ENCODE measurements at regions not wholly inside any gene's neighbourhood (a gene's known extent, or its start where the extent isn't known, plus 50 kb on each side); places are given as distances from the start of the nearest gene placed in this dataset.

DNA sequence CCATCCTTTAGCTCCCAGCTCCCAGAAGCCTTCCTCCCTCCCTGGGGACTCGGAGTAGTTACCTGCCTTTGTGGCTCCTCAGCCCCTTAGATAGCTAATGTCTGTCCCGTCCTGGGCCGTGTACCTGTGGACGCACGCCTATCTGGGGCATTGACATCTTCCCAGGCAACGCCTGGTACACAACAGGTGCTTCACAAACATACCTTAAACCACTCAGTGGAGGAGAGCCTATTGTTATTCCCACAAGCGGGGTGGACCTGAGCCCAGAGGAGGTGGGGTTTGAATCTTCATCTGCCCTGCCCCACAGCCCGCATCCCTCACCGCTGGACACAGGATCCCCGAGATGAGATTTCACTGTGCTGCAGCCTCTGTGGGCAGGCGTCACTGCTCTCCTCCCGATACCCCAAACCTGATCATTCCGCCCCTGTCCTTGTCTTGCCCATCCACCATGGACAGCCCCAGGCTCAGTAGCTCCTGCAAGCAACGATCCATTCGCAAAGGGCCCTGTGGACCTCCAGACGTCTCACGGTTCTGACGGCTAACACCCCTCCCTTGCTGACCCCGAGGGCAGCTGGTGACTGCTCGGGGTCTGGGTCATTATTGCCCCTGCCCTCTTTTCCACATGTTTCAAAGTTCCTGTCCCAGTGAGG is 73.8 kb upstream of the SHISAL1 start:
- no peak for DNase-seq

GRCh38 chr22:44385781-44386180 is 73.0 kb upstream of the SHISAL1 start:
- DNase-seq, result no peak

DNA sequence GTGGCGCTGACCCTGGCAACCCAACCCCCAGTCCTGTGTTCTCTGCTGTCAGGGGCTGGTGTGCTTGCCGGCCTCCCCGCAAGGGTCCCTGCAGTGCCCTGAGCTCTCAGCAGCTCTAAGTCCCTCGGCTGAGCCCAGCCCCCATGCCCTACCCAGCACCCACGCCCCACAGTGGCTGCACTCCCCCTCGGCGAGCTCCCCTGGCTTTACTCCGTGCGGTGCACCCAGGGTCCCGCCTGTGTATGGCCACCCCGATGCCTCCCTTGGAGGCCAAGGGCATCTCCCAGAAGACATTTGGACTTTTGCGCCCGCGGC is 72.5 kb upstream of the SHISAL1 start:
- DNase-seq, result no peak

DNA sequence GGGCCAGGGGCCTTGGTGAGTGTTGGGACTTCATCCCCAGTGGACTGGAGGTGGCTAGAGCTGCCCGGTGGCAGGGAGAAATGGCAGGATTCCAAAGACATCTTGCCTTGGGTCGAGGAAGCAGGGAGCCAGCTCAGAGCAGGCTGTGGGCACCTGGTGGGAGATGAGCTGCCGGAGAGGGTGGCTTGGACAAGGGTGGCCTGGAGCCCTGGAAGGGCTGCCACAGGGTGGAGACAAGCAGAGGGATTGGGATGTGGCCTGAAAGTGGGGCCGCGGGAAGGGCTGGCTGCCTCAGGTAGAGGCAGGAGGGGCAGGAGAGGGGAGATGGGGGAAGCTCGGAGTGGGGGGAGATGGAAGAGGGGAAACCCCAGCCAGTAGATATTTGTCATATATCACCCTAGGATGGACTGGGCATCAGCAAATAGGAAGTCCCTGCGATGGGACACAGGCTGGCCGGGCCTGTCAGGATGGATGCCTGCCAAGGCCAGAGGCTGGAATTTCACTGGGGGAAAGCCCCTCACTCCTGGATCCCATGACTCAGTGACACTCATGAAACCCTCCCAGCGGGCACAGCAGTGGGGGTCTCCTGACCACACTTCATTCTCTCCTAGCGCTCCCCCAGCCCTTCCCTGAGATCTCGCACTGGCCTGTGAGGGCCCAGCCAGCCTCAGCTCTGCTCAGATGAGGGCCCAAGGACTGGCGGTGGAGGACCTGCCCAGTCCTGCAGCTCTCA is 72.0 kb upstream of the SHISAL1 start:
- no peak for DNase-seq

GRCh38 chr22:44383652-44384562 is 71.2 kb upstream of the SHISAL1 start:
- no peak for DNase-seq

- no peak for DNase-seq
These were observed 70.4 kb upstream of the SHISAL1 start for GRCh38 chr22:44383064-44383575.

DNA sequence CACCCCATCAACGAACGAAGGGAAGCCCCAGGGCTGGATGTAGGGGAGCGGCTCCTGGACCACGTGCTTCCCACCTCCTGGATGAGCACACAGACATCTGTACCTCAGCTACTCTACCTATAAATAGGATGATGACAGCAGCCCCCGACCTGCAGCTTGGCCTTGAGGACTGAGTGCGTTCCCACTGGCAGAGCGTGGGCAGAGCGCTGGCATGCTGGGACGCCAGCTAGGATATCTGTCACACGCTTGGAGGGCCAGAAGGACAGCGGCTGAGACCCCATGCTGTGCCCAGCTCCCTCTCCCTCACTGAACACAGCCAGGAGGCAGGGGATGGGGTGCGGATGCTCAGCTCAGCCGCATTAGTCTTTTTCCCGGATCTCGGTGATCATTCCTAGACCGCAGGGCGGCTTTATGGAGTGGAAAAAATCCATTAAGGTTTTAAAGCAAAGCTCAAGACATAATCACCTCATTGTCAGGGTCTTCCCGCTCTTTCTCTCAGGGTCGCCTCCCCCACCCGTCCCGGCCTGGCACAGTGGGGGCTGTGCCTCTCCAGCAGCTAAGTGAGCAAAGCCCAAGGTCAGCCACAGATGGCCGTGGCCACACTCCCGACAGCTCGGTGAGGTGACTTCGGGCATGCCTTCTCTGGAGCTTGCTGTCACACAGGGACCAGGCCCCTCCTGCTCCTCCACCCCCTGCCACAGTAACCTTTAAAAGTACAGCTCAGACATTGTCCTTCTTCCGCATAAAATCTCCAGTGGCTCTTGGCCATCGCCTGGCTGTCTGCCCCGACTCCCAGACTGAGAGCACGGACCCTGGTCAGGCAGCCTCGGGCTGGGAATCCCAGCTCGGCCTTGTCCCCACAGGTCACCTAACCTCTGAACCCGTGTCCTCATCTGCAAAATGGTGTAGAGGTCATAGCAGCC is 69.6 kb upstream of the SHISAL1 start:
- no peak for DNase-seq

GRCh38 chr22:44381761-44382115 is 69.0 kb upstream of the SHISAL1 start:
- DNase-seq, result no peak

DNA sequence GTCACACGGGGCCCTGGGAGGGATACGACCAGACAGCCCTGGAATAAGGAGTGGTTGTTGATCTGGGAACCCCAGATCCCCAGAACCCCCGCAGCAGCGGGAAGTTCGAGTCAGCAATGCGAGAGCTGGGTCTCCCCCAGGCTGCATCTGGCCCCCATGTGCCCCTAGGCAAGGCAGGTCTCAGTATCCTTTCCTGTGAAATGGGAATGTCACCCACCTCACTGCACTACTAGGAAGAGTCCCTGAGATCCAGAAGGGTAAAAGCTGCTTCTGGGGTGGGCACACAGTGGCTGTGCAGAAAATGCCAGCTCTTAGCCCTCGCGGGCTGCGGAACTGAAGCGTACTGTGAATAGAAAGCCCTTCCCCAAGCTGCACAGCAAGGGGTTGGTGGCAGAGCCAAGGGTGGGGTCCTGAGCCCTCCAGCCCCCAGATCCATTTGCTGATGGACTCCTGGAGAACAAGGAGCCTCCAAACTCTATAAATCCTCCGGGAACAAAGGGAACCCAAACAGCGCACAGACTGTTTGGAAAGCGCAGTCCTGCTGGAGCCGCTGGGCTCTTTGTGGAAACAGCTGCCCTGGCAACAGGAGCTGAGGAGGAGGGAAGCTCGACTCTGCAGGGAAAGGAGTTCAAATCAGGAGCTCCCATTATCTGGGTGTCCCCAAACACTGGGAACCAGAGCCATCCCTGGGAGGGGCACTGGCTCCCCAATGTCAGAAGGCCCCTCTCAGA is 68.2 kb upstream of the SHISAL1 start:
- no peak for DNase-seq

DNA sequence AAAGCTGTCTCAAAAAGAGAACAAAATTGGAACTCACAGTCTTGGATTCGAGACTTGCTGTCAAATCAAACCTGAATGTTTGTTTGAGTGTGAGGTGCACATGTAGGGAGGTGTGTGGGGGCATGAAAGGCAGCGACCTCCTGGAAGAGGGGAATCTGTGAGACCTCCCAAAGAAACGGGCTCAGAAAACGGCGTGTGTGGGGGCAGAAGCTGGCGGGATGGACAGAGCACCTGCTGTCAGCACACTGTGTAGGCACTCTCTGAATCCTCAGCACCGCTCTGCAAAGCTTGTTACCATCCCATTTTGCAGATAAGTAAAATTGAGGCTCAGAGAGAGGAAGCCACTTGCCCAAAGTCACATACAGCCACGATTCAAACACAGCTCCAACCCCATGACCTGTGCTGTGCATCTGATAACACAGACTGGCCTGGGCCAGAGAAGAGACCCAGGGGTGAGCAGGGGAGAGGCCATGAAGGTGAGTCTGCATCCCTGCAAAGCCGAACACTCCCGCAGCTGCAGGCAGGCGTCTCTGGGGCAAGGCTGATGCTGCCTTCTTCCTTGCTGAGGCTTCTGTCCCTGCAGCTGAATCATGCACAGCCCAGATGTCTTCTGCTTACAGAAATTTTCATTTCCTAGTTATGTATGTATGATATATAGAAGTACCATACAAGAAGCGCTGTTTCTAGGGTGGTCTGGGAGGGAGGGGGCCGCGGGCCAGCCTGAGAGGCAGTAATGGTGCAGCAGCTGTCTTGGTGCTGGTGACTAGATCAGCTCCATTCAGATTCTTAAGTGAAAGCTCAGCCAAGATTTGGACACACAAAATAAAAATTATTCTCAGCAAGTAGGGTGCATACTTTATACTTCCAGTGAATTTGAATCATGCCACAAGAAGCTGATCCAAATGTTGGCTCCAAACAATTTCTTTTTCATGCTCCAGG is 67.3 kb upstream of the SHISAL1 start:
- DNase-seq, result no peak

GRCh38 chr22:44378380-44378779 is 65.6 kb upstream of the SHISAL1 start:
- no peak for DNase-seq

- no peak for DNase-seq
These were observed 62.7 kb upstream of the SHISAL1 start for GRCh38 chr22:44375451-44375850.

DNA sequence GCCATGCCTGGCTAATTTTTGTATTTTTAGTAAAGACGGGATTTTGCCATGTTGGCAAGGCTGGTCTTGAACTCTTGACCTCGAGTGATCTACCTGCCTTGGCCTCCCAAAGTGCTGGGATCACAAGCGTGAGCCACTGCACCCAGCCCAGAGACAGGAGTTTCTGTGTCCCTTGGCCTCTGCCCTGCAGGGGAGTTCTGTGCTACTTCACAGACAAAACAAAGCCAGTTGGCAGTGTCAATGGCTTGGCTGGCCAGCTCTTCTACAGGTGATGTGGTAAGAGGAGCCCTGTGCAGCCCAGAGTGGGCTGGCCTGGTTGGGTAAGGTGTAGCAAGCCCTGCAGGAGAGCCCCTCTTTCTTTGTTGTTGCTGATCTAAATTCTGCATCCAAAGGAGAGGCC is 60.5 kb upstream of the SHISAL1 start:
- DNase-seq, result no peak

GRCh38 chr22:44372611-44373010 is 59.9 kb upstream of the SHISAL1 start:
- no peak for DNase-seq

- DNase-seq, result no peak
These were observed 59.2 kb upstream of the SHISAL1 start for GRCh38 chr22:44371741-44372525.

DNA sequence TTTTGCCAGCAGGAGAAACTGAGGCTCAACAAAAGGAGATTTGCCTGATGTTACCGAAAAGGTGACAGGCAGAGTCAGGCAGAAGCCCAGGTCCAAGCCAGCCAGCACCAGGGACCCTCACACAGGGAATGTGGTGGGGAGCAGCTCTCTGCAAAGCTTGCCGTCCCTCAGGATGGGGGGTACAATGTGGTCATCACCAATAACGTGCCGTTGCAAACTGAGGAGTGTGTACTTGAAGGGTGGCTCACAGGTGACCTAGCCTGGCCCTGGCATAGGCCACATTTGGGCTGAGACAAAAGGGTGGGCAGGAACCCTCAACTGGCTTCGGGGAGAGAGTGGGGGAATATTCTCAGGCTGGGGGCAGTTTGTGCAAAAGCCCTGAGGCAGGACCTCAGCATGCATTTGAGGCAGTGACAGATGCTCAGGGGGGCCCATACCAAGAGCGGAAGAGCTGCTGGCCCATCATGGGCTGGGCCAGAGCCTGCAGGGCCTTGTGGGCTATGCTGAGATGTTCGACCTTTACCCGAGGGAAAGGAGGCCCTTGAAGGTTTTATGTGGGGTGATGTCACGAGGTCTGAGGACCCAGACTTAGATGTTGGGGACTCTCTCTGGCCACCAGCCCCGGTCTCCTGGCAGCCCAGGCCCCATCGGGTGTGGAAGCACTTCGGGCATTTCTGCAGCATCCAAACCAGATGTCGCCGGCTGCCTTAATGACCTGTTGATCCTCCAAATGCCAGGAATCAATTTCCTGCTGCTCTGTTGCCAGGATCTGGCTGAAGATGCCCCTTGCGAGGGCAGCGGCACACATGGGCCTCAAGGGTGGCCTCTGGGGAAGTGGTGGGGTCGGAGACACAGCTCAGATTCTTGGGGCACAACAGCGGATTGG is 57.4 kb upstream of the SHISAL1 start:
- no peak for DNase-seq

DNA sequence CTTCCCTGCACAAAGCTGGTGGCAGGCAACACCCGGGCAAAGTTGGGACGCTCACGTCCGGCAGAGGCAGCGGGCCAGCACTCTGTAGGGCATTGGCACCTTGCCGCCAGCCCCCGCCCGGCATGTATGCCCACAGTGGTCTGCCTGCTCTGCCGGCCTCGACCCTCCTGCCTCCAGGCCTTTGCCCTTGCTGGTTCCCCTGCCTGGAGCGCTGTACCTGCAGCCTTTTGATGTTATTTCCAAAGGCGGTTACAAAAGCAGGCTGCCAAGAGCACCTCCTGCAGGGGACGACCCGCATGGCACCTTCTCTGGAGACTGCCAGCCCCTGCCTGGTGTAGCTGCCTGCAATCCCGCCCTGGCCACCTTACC is 56.5 kb upstream of the SHISAL1 start:
- DNase-seq, result no peak

GRCh38 chr22:44368611-44369292 is 56.0 kb upstream of the SHISAL1 start:
- no peak for DNase-seq
